Gastrocnemius medialis (tissue), 4 donors: ENCODE measurements at regions not wholly inside any gene's neighbourhood (a gene's known extent, or its start where the extent isn't known, plus 50 kb on each side); places are given as distances from the start of the nearest gene placed in this dataset.

Experiments used
- POLR2A ChIP-seq, 2 donors: fragments of 450-650 bp; IDR thresholded peaks; one replicate each; pipeline ENCODE4 v1.6.1; 2017; ENCODE audit warnings: antibody characterized with exemption in 2 of 2, mild to moderate bottlenecking in 2 of 2, moderate library complexity in 2 of 2
- TF ChIP-seq, protein P1 (sequence below), 5 experiments: fragments of 450-650 bp in 3 of 5; fragments of 200-600 bp in 2 of 5; sonication (generic) in 2 of 5; IDR thresholded peaks in 4 of 5; conservative IDR thresholded peaks in 1 of 5; 1 replicate in 4 of 5; 2 replicates in 1 of 5; pipeline ENCODE4 v1.5.1; 2016 to 2019; ENCODE audit warnings: antibody characterized with exemption in 5 of 5, mild to moderate bottlenecking in 3 of 5, moderate library complexity in 3 of 5

GRCh38 chr12:77339610-77340009, 274.2 kb upstream of the E2F7 start:
- no peak for TF ChIP-seq POLR2A (IDR thresholded peaks at IDR 0.05)
- TF ChIP-seq, protein P1, sequence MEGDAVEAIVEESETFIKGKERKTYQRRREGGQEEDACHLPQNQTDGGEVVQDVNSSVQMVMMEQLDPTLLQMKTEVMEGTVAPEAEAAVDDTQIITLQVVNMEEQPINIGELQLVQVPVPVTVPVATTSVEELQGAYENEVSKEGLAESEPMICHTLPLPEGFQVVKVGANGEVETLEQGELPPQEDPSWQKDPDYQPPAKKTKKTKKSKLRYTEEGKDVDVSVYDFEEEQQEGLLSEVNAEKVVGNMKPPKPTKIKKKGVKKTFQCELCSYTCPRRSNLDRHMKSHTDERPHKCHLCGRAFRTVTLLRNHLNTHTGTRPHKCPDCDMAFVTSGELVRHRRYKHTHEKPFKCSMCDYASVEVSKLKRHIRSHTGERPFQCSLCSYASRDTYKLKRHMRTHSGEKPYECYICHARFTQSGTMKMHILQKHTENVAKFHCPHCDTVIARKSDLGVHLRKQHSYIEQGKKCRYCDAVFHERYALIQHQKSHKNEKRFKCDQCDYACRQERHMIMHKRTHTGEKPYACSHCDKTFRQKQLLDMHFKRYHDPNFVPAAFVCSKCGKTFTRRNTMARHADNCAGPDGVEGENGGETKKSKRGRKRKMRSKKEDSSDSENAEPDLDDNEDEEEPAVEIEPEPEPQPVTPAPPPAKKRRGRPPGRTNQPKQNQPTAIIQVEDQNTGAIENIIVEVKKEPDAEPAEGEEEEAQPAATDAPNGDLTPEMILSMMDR (IDR thresholded peaks at IDR 0.05 in 4 of 5, conservative IDR thresholded peaks at IDR 0.05 in 1 of 5) = no peak
